Effector memory CD8-positive, alpha-beta T cell (primary cell): ENCODE measurements at regions not wholly inside any gene's neighbourhood (a gene's known extent, or its start where the extent isn't known, plus 50 kb on each side); places are given as distances from the start of the nearest gene placed in this dataset.

ENCODE experiments used
- ATAC-seq: fragments of 150-1000 bp; cut with Tn5 transposase; replicated peaks from 2 replicates; pipeline ENCODE4 v1.10.0; 2021; ENCODE audit warnings: mild to moderate bottlenecking, moderate library complexity
- DNase-seq, 3 experiments: peaks; one replicate each; pipeline ENCODE4 v3.0.0; 2021
- H3K27ac Mint-ChIP-seq, 2 donors: one replicate each; pipeline ENCODE4 v1.8.0; 2022; ENCODE audit warnings: mild to moderate bottlenecking in 2 of 2, mixed read lengths in 2 of 2, moderate library complexity in 2 of 2
- H3K27me3 Mint-ChIP-seq, 2 donors: one replicate each; pipeline ENCODE4 v1.8.0; 2022; ENCODE audit warnings: mixed read lengths in 2 of 2
- H3K36me3 Mint-ChIP-seq: one replicate; pipeline ENCODE4 v1.8.0; 2022; ENCODE audit warnings: mild to moderate bottlenecking, moderate library complexity, mixed read lengths; ENCODE audit not compliant: insufficient read depth
- H3K4me1 Mint-ChIP-seq, 2 donors: one replicate each; pipeline ENCODE4 v1.8.0; 2022; ENCODE audit warnings: low read depth in 2 of 2, mixed read lengths in 2 of 2
- H3K4me3 Mint-ChIP-seq, 2 donors: one replicate each; pipeline ENCODE4 v1.8.0; 2022; ENCODE audit warnings: mild to moderate bottlenecking in 2 of 2, mixed read lengths in 2 of 2, moderate library complexity in 2 of 2
- H3K9me3 Mint-ChIP-seq, 2 donors: one replicate each; pipeline ENCODE4 v1.8.0; 2022; ENCODE audit warnings: mixed read lengths in 2 of 2

GRCh38 chr21:18602711-18603110 is 199.1 kb upstream of the TMPRSS15 start:
- no peaks in the 10 kb centered on the region for H3K36me3 Mint-ChIP-seq
- no peak overlapping the region for H3K4me3 Mint-ChIP-seq
- H3K27ac Mint-ChIP-seq: no peak overlapping the region
- H3K9me3 Mint-ChIP-seq: peaks cover 2 to 5% of the 10 kb centered on the region in 2 donors
- H3K4me1 Mint-ChIP-seq: no peaks in the 10 kb centered on the region
- no peaks in the 10 kb centered on the region for H3K27me3 Mint-ChIP-seq
- no peak for DNase-seq
- ATAC-seq: no peak

- H3K27ac Mint-ChIP-seq: no peak overlapping the region
- ATAC-seq (no peak), DNase-seq (no peak)
- peaks cover 2 to 5% of the 10 kb centered on the region in 2 donors for H3K9me3 Mint-ChIP-seq
- H3K4me3 Mint-ChIP-seq: no peak overlapping the region
- no peaks in the 10 kb centered on the region for H3K36me3 Mint-ChIP-seq
- no peaks in the 10 kb centered on the region for H3K27me3 Mint-ChIP-seq
- no peaks in the 10 kb centered on the region for H3K4me1 Mint-ChIP-seq
Measured at GRCh38 chr21:18603261-18603660, 199.7 kb upstream of the TMPRSS15 start.

GRCh38 chr21:18603980-18604379 is 200.4 kb upstream of the TMPRSS15 start:
- Mint-ChIP-seq H3K4me1 (no peaks in the 10 kb centered on the region), H3K27me3 (no peaks in the 10 kb centered on the region), H3K36me3 (no peaks in the 10 kb centered on the region), H3K27ac (no peak overlapping the region), H3K9me3 (peaks cover 2 to 5% of the 10 kb centered on the region in 2 donors), H3K4me3 (no peak overlapping the region)
- DNase-seq (no peak), ATAC-seq (no peak)

- H3K36me3 Mint-ChIP-seq: no peaks in the 10 kb centered on the region
- H3K4me3 Mint-ChIP-seq: no peak overlapping the region
- DNase-seq (no peak), ATAC-seq (no peak)
- no peaks in the 10 kb centered on the region for H3K4me1 Mint-ChIP-seq
- H3K27me3 Mint-ChIP-seq: no peaks in the 10 kb centered on the region
- H3K27ac Mint-ChIP-seq: no peak overlapping the region
- peaks cover 2 to 3% of the 10 kb centered on the region in 2 donors for H3K9me3 Mint-ChIP-seq
Measured at GRCh38 chr21:18608226-18608625, 204.6 kb upstream of the TMPRSS15 start.

- no peak for ATAC-seq
- no peak for DNase-seq
- Mint-ChIP-seq H3K27me3 (no peaks in the 10 kb centered on the region), H3K27ac (no peak overlapping the region), H3K4me1 (no peaks in the 10 kb centered on the region), H3K9me3 (peaks cover 0 to 3% of the 10 kb centered on the region in 2 donors), H3K4me3 (no peak overlapping the region), H3K36me3 (no peaks in the 10 kb centered on the region)
Measured at GRCh38 chr21:18614303-18614702, 210.7 kb upstream of the TMPRSS15 start.

GRCh38 chr21:18617291-18617690 is 213.7 kb upstream of the TMPRSS15 start:
- no peaks in the 10 kb centered on the region for H3K27me3 Mint-ChIP-seq
- DNase-seq (no peak), ATAC-seq (no peak)
- no peaks in the 10 kb centered on the region for H3K4me1 Mint-ChIP-seq
- H3K9me3 Mint-ChIP-seq: peaks cover 0 to 1% of the 10 kb centered on the region in 2 donors
- no peak overlapping the region for H3K27ac Mint-ChIP-seq
- H3K36me3 Mint-ChIP-seq: no peaks in the 10 kb centered on the region
- no peak overlapping the region for H3K4me3 Mint-ChIP-seq

- no peak for DNase-seq
Measured at GRCh38 chr21:18620436-18620835, 216.9 kb upstream of the TMPRSS15 start.

GRCh38 chr21:18622383-18622782 is 218.8 kb upstream of the TMPRSS15 start:
- no peak overlapping the region for H3K27ac Mint-ChIP-seq
- H3K27me3 Mint-ChIP-seq: no peaks in the 10 kb centered on the region
- H3K4me3 Mint-ChIP-seq: no peak overlapping the region
- no peaks in the 10 kb centered on the region for H3K36me3 Mint-ChIP-seq
- DNase-seq (no peak), ATAC-seq (no peak)
- no peaks in the 10 kb centered on the region for H3K4me1 Mint-ChIP-seq
- peaks cover 3 to 9% of the 10 kb centered on the region in 2 donors for H3K9me3 Mint-ChIP-seq

More at GRCh38 chr21:18620436-18620835, 216.9 kb upstream of the TMPRSS15 start:
- Mint-ChIP-seq H3K4me3 (no peak overlapping the region), H3K27ac (no peak overlapping the region), H3K36me3 (no peaks in the 10 kb centered on the region), H3K4me1 (no peaks in the 10 kb centered on the region), H3K27me3 (no peaks in the 10 kb centered on the region), H3K9me3 (peaks cover 1 to 9% of the 10 kb centered on the region in 2 donors)
- ATAC-seq: no peak

- Mint-ChIP-seq H3K36me3 (no peaks in the 10 kb centered on the region), H3K27ac (no peak overlapping the region), H3K9me3 (peaks cover 5 to 14% of the 10 kb centered on the region in 2 donors), H3K27me3 (no peaks in the 10 kb centered on the region), H3K4me1 (no peaks in the 10 kb centered on the region), H3K4me3 (no peak overlapping the region)
- ATAC-seq (no peak), DNase-seq (no peak)
Measured at GRCh38 chr21:18630446-18630845, 226.9 kb upstream of the TMPRSS15 start.

GRCh38 chr21:18636897-18637296 is 233.3 kb upstream of the TMPRSS15 start:
- DNase-seq: no peak
- Mint-ChIP-seq H3K4me3 (no peak overlapping the region), H3K9me3 (peaks cover 3 to 9% of the 10 kb centered on the region in 2 donors), H3K27ac (no peak overlapping the region), H3K4me1 (no peaks in the 10 kb centered on the region), H3K36me3 (no peaks in the 10 kb centered on the region), H3K27me3 (no peaks in the 10 kb centered on the region)
- ATAC-seq: no peak

GRCh38 chr21:18646116-18646515 is 242.5 kb upstream of the TMPRSS15 start:
- Mint-ChIP-seq H3K9me3 (peaks cover 3 to 4% of the 10 kb centered on the region in 2 donors), H3K27ac (no peak overlapping the region), H3K4me1 (no peaks in the 10 kb centered on the region), H3K4me3 (no peak overlapping the region), H3K36me3 (no peaks in the 10 kb centered on the region), H3K27me3 (no peaks in the 10 kb centered on the region)
- no peak for DNase-seq
- no peak for ATAC-seq

- Mint-ChIP-seq H3K27ac (no peak overlapping the region), H3K27me3 (no peaks in the 10 kb centered on the region), H3K9me3 (peaks cover 6 to 8% of the 10 kb centered on the region in 2 donors)
Measured at GRCh38 chr21:18655931-18656330, 252.3 kb upstream of the TMPRSS15 start.

GRCh38 chr21:18661842-18662241 is 258.3 kb upstream of the TMPRSS15 start:
- peaks cover 6 to 12% of the 10 kb centered on the region in 2 donors for H3K9me3 Mint-ChIP-seq

More at GRCh38 chr21:18655931-18656330, 252.3 kb upstream of the TMPRSS15 start:
- H3K4me3 Mint-ChIP-seq: no peak overlapping the region
- H3K4me1 Mint-ChIP-seq: no peaks in the 10 kb centered on the region
- no peak for DNase-seq
- ATAC-seq: no peak
- H3K36me3 Mint-ChIP-seq: no peaks in the 10 kb centered on the region

GRCh38 chr21:18663663-18664062 is 260.1 kb upstream of the TMPRSS15 start:
- Mint-ChIP-seq H3K9me3 (peaks cover 8 to 12% of the 10 kb centered on the region in 2 donors), H3K4me1 (no peaks in the 10 kb centered on the region), H3K27ac (no peak overlapping the region), H3K36me3 (no peaks in the 10 kb centered on the region), H3K4me3 (no peak overlapping the region), H3K27me3 (no peaks in the 10 kb centered on the region)
- ATAC-seq (no peak), DNase-seq (no peak)

More at GRCh38 chr21:18661842-18662241, 258.3 kb upstream of the TMPRSS15 start:
- Mint-ChIP-seq H3K4me1 (no peaks in the 10 kb centered on the region), H3K27ac (no peak overlapping the region), H3K4me3 (no peak overlapping the region), H3K27me3 (no peaks in the 10 kb centered on the region), H3K36me3 (no peaks in the 10 kb centered on the region)
- DNase-seq: no peak
- ATAC-seq: no peak

GRCh38 chr21:18666725-18667124 is 263.1 kb upstream of the TMPRSS15 start:
- H3K27me3 Mint-ChIP-seq: no peaks in the 10 kb centered on the region

More at GRCh38 chr21:18666725-18667124, 263.1 kb upstream of the TMPRSS15 start:
- H3K9me3 Mint-ChIP-seq: peaks cover 12 to 22% of the 10 kb centered on the region in 2 donors
- no peak for ATAC-seq
- no peak overlapping the region for H3K27ac Mint-ChIP-seq
- H3K4me3 Mint-ChIP-seq: no peak overlapping the region
- no peaks in the 10 kb centered on the region for H3K4me1 Mint-ChIP-seq
- no peak for DNase-seq
- H3K36me3 Mint-ChIP-seq: no peaks in the 10 kb centered on the region
